Left cardiac atrium (tissue), 4 donors: ENCODE measurements at regions not wholly inside any gene's neighbourhood (a gene's known extent, or its start where the extent isn't known, plus 50 kb on each side); places are given as distances from the start of the nearest gene placed in this dataset.

Experiments used
- ATAC-seq, 2 donors: fragments of 200-7000 bp; cut with Tn5 transposase; one replicate each; pipeline ENCODE4 v1.9.1; 2020; ENCODE audit warnings: mild to moderate bottlenecking in 2 of 2, moderate library complexity in 2 of 2
- DNase-seq: peaks from one replicate; pipeline ENCODE4 v3.0.0-alpha.2; 2020
- intact Hi-C, 2 donors: fragments of 100-400 bp; cut with DNase I; formaldehyde crosslinking; loops; one replicate each; pipeline versions ENCODE4 v1.14.1 to v1.15.1; 2022 to 2023
- donor health status: DM: no; HTN: yes; CAD: no.
- donor health status: DM: no; HTN: yes; CAD: no; lungs with severe emphysema.
- donor health status: DM: yes; HTN: yes; CAD: no.
- donor health status: Dilated cardiomyopathy.

GRCh38 chr6:170130771-170131241 lies 160.1 kb downstream of the DLL1 start:
- ATAC-seq (peak in 1 of 2 donors; percentile 3), DNase-seq (no peak)
- intact Hi-C loops: loop anchor here in 1 of 2 donors (10.0 kb wide), 1 partner anchor 106 kb away; no protein-coding TSS in a partner anchor

GRCh38 chr6:170130201-170130621 lies 160.7 kb downstream of the DLL1 start:
- intact Hi-C loops: loop anchor here in 1 of 2 donors (10.0 kb wide), 1 partner anchor 105 kb away; no protein-coding TSS in a partner anchor
- no peak for DNase-seq
- ATAC-seq: peak; percentile 24 to 68

DNA sequence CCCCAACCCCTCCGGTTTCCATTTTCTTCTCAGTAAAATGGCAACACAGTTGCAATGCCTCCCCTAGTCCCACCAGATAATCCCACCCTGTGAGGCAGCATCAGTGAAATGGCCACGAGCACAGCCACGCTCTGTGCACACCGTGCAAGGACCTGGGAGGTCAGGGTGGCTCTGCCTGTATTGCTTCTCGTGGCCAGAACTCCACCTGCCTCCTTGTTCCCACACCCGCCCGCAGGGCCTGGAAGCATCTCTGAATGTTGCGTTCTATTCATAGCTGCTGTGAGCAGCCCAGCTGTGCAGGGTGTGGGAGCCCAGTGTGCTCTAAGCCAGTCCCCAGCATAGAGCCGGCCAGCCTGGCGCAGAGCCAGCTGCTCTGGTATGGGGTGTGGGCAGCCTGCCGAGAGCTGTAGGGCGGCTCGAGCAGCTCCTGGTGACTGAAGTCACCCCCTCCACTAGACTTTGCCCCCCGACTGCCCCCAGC lies 161.1 kb downstream of the DLL1 start:
- DNase-seq (peak; percentile 69), ATAC-seq (peak; percentile 86 to 90)
- intact Hi-C loops: loop anchor here in 1 of 2 donors (10.0 kb wide), 1 partner anchor 105 kb away; no protein-coding TSS in a partner anchor

DNA sequence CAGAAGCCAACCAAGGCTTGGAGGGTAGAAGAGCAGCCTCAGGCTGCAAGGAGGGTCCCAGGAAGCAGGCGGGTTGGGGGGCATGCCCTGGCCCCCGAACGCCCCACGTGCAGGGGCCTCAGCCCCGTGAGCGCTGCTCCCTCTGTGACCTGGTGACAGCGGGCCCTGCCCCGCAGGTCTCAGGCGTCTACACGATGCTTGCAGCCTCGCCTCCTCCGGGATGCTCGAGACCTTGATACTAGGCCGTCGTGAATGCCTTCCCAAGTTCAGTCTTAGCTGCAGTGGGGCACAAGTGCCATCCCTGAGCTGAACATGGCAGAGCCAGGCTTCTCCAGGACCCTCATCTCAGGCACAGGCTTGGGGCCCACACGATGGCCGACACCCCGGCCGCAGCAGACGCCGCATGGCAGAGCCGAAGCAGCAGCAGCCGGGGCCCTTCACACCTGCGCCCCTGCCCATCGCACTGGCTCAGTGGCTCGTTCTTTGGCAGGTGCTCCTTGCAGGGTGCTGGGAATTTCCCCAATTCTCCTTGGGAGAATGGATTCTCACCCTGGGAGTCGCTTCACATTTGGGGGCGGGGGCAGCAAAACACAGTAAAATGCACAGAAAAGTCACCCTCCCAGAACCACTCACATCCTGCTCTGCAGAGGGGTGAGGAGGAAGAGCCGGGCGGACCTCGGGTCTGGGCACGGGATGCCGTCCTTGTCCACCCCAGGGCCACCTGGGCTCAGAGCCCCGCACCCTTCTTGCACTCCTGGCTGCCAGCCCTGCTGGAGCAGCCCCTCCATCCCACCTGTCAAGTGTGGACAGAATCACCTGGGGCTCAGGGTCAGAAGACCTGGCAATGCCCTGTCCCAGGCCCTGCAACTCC lies 161.8 kb downstream of the DLL1 start:
- no peak for DNase-seq
- ATAC-seq: no peak
- intact Hi-C loops: no loop called here

DNA sequence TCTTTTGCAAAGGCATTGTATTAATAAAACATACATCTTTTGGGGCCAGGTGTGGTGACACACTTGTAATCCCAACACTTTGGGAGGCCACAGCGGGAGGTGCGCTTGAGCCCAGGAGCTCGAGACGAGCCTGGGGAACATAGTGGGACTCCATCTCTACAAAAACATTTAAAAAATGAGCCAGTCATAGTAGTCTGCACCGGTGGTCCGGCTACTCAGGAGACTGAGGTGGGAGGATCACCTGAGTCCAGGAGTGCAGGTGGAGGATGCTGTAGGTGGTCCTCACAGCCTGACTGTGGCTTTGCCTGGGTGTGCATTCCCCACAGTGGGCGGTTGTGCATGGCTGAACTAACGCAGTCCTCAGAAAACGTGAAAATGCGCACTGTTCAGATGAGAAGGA lies 162.5 kb downstream of the DLL1 start:
- DNase-seq (no peak), ATAC-seq (no peak)
- intact Hi-C loops: no loop called here

- DNase-seq (no peak), ATAC-seq (no peak)
- intact Hi-C loops: no loop called here
Observed at GRCh38 chr6:170127151-170127550, 163.7 kb downstream of the DLL1 start.

DNA sequence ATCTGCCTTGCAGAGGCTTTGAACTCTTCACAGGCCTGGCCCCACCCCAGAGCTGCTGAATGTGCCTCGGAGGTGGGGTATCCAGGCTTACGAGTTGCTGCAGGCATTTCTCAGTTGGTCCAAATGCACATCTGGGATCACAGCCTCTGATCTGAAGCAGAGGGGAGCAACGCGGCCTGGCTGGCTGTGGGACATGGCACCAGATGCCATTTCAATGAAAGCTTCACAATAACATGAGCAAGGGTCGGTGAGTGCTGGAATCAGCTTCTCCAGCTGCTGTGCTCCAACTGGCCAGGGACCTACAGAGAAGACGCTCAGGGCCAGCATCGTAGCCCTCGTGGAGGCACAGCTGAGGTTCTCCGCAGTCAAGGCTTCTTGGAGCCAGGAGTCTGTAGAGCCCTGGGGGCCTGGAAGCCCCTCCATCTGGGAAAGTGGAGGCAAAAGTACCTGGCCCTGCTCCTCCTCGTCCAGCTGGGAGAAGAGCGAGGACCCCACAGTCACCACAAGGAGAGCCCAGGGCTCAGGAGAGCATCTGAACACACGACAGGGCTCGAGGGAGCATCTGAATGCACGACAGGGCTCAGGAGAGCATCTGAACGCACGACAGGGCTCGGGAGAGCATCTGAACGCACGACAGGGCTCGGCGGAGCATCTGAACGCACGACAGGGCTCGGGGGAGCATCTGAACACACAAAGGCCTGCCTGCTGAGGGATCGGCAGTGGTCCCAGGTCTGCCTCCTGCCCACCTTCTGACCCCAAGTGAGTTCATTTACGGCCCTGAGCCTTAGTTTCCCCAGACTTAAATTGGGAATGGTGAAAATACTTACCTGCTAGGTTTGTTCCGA lies 165.2 kb downstream of the DLL1 start:
- ATAC-seq: no peak
- no peak for DNase-seq
- intact Hi-C loops: no loop called here

DNA sequence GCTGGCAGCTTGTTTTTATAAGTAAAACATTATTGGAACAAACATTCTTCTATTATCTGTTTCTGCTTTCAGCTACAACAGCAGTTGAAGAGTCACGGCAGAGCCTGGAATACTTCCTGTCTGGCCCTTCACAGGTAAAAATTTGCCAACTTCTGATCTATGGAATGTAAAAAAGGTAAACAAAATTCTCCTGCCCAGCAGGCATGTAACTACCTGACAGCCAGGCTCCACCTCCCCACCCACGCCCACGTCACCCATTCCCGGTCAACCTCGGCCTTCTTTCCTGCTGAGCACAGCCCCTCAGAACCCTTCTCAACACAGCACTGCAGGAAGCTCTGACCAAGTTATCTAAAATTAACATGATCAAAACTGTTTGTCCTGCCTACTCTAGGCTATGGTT lies 166.0 kb downstream of the DLL1 start:
- intact Hi-C loops: no loop called here
- DNase-seq (no peak), ATAC-seq (peak in 1 of 2 donors; percentile 12)

- intact Hi-C loops: no loop called here
- ATAC-seq (no peak), DNase-seq (no peak)
Observed at GRCh38 chr6:170124150-170124549, 166.7 kb downstream of the DLL1 start.

DNA sequence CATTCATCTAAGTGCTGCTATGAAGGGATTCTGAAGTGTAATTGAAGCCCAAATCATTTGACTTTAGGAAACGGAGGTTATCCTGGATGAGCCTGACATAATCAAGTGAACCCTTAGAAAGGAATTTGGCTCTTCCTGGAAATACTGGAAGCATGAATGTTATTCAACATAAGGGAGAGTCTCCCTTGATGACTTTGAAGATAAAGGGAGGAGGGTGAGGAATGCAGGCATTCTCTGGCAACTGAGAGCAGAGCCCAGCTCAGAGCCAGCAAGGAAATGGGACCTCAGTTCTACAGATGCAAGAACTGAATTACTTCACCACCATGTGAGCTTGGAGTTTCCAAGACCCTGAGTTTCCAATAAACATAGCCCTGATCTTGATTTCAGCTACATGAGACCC lies 168.2 kb downstream of the DLL1 start:
- DNase-seq (no peak), ATAC-seq (no peak)
- intact Hi-C loops: no loop called here

DNA sequence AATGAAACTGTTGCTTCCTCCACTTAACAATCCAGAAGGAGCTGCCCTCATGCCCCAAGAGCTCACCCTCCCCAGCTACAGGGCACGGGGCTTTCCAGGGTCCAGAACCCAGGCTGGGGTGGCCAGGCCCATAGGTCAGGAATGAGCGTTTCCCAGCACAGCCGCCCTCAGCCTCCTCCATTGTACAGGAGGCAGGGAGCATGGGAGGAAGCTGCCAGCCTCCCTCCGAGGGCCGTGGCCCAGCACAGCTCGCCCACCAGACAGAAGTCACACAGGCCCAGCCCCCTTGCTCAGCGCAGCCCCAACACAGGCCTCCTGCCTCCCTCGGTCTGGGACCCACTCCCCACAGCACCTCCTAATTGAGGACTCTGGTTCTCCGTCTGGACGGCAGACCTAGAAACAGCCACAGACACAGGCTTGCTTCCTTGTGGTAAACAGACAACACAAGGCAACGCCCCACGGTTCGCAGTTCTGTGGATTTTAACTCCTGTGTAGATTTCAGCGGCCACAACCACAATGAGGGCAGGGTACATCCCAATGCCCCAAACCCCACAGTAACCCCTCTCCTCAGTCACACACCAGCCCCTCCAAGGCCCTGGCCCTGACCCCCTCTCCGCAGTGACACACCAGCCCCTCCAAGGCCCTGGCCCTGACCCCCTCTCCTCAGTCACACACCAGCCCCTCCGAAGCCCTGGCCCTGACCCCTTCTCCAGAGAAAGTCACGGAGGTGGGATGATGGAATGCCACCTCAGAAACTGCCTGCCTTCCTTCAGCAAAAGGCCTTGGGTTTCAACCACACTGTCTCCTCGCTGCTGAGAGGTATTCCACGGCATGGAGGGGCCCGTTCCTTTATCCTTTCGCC lies 173.5 kb downstream of the DLL1 start:
- intact Hi-C loops: no loop called here
- ATAC-seq (no peak), DNase-seq (no peak)

DNA sequence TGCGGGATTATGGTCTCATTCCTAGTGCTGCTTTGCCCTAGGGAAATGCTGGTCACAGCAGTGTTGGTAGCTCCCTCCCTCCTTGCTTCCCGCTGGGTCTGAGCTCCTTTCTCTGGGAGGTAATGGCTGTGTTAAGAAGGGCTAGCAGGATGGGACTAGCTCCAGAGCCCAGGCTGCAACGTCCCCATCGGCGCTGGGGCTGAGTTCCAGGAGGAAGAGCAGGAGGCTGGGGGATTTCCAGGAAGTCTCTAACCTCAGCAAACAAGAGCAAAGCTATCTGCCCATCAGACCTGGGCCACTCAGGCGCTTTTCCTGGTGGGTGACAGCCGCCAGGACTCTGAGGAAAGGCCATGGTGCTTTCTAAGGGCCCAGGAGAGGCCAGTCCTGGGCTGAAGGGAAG lies 174.2 kb downstream of the DLL1 start:
- ATAC-seq (no peak), DNase-seq (no peak)
- intact Hi-C loops: no loop called here

DNA sequence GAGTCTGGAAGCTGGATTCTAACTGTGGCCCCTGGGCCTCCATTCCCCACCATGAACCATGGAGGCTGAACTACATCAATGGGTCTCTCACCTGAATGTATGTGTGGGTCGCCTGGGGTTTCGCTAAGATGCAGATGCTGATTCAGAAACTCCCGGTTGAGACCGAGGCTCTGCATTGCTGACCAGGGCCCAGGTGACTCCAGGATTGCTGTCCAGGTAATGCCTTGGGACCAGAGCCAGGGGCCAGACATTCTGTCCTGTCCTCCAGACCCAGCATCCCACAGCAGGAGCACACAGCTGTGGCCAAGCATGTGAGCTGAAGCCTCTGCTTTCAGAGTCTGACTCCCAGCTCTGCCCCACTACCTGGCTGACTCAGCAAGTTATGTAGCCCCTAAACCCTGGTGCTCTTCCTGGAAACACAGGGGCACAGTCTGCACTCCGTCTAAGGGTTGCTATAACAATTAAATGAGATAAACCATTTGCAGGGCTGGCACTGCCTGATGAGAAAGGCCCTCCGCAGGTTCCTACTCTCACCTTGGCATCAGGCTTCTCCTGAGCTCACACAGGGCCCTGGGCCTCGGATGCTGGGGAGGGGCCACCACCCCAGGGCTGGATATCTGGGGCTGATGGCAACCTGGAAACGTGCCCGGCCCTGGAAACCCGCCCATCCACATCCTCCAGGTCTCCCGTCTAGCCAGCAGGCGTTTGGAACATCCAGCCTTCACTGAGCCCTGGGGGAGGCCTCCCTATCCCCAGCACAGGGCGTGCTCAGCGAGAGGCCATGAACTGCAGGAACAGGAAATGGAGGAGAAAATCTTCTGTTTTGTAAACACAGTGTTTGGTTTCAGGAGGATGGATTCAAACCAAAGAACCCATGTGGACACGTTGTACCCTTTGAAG lies 175.7 kb downstream of the DLL1 start:
- intact Hi-C loops: no loop called here
- no peak for DNase-seq
- peak in 1 of 2 donors; percentile 51 for ATAC-seq

DNA sequence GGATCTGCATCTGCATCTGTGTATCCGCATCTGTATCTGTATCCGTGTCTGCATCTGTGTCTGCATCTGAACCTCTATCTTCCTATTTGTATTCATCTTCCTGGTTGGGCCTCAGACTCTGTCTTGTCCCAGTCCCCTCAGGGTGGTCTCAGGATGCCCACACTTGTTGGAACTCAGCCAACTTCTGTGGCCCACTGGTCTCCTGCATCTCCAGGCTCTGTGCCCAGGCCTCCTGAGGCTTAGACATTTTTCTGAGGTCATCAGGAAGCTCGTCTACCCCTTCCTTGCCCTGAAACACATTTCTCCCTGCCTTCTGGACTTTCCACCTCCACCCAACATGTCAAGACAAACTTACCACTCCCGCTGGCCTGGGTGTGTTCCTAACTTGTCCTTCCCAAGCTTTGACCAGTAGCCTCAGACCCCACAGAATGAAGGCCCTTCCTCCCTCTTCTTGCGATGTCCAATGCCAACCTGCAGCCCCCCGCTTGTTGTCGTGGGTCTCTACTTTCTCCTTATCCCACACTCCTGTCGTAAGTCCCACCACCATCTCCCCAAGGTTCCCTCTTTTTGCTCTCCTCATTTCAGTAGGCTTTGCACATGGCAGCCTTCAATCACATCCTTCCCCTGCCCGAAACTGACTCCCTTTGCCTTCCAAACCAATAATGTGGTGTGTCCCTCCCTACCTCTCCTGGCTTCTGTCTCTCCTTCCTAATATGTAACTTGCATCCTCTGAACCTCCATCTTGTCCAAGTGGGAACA lies 176.5 kb downstream of the DLL1 start:
- no peak for ATAC-seq
- DNase-seq: no peak
- intact Hi-C loops: no loop called here

DNA sequence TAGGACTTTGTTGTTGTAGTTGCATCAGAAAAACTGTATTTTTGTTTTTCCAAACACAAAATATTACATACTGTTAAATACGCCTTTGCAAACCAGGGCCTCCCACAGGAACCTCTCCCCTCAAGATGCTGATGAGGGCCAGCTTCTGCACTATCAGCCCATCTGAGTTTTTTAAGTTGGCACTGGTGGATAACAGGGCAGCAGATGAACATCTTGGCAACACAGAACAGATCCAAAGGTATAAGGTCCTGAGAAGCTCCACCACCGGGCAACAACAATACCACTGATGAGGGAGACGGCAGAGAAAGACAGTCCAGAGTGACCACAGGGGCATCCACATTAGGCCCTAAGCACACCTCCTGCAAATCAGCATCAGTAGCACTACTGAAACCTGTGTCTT lies 177.7 kb downstream of the DLL1 start:
- intact Hi-C loops: no loop called here
- DNase-seq (no peak), ATAC-seq (no peak)

DNA sequence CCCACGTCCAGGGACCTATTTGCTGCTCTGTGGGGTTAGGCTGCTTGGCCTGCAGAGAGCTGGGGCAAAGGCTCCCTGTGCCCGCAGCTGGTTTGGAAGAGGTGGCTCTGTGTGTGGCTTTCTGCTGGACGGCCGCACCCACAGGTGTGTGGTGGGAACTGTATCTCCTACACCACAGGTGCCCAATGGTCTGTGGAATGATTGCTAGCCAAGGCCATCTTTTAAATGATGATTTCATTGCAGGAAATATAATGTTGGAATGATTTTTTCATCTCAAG lies 178.4 kb downstream of the DLL1 start:
- intact Hi-C loops: no loop called here
- ATAC-seq (no peak), DNase-seq (no peak)

GRCh38 chr6:170111816-170112582 lies 178.9 kb downstream of the DLL1 start:
- intact Hi-C loops: no loop called here
- DNase-seq (no peak), ATAC-seq (no peak)
